H1 (cell line): ENCODE measurements at regions not wholly inside any gene's neighbourhood (a gene's known extent, or its start where the extent isn't known, plus 50 kb on each side); places are given as distances from the start of the nearest gene placed in this dataset.

Source experiments
- CTCF ChIA-PET: fragments of 300-600 bp; sonication (Branson Sonifier 250); formaldehyde crosslinking; loops from one replicate; lab custom pipeline; 2021; ENCODE audit not compliant: partially characterized antibody; lab: Charles Lee
- POLR2A ChIA-PET: fragments of 300-600 bp; sonication (Branson Sonifier 250); formaldehyde crosslinking; loops from one replicate; lab custom pipeline; 2021; ENCODE audit warnings: inconsistent platforms; ENCODE audit not compliant: partially characterized antibody; lab: Charles Lee
- DNase-seq, 2 experiments: peaks; one replicate each; pipeline versions ENCODE4 v3.0.0 to v3.0.0-alpha.2; 2010 to 2022; ENCODE audit warnings: low spot score in 2 of 2, low read depth in 1 of 2, mixed read lengths in 1 of 2
- FAIRE-seq: peaks from 2 replicates; lab custom pipeline; 2011; peaks lifted over from hg19 to GRCh38; lab: Jason Lieb, UNC
- H2AFZ ChIP-seq: 2 replicates; pipeline ENCODE4 v1.8.1; 2012; ENCODE audit warnings: low read length, inconsistent platforms
- H2AK5ac ChIP-seq: 2 replicates; pipeline ENCODE4 v1.6.1; 2013; ENCODE audit warnings: low read depth, low read length
- H2BK120ac ChIP-seq: replicated peaks from 2 replicates; pipeline ENCODE3; 2013; ENCODE audit warnings: low read depth, low read length, inconsistent platforms
- H2BK12ac ChIP-seq: 2 replicates; pipeline ENCODE4 v1.6.1; 2013; ENCODE audit warnings: low read depth, low read length
- H2BK15ac ChIP-seq: 2 replicates; pipeline ENCODE4 v1.6.1; 2013; ENCODE audit warnings: low read length
- H2BK20ac ChIP-seq: 2 replicates; pipeline ENCODE4 v1.6.1; 2013; ENCODE audit warnings: low read length
- H2BK5ac ChIP-seq: 2 replicates; pipeline ENCODE4 v1.6.1; 2013; ENCODE audit warnings: low read depth, low read length
- H3K14ac ChIP-seq: 2 replicates; pipeline ENCODE4 v1.6.1; 2013; ENCODE audit warnings: inconsistent platforms; ENCODE audit not compliant: insufficient read length
- H3K18ac ChIP-seq: 2 replicates; pipeline ENCODE4 v1.6.1; 2013; ENCODE audit warnings: low read length; ENCODE audit errors: extremely low read depth
- H3K23ac ChIP-seq: 2 replicates; pipeline ENCODE4 v1.6.1; 2013; ENCODE audit warnings: inconsistent platforms; ENCODE audit not compliant: insufficient read length
- H3K23me2 ChIP-seq: 2 replicates; pipeline ENCODE4 v1.6.1; 2013; ENCODE audit warnings: low read depth, low read length
- H3K27ac ChIP-seq: 2 replicates; pipeline ENCODE4 v1.6.1; 2011; ENCODE audit warnings: low read depth, low read length, inconsistent platforms
- H3K27me3 ChIP-seq, 4 experiments: replicated peaks in 1 of 4; 1 replicate in 1 of 4; 2 replicates in 3 of 4; pipeline versions ENCODE4 v1.6.1 to v1.8.1; 2011 to 2013; ENCODE audit warnings: low read length in 3 of 4, mild to moderate bottlenecking in 3 of 4, inconsistent platforms in 2 of 4, mixed read lengths in 2 of 4, moderate library complexity in 1 of 4; ENCODE audit not compliant: control insufficient read depth in 3 of 4, insufficient read depth in 3 of 4; ENCODE audit errors: extremely low read depth in 1 of 4
- H3K36me3 ChIP-seq, 4 experiments: 2 replicates each; pipeline versions ENCODE4 v1.6.1 to v1.8.1; 2011 to 2013; ENCODE audit warnings: mild to moderate bottlenecking in 4 of 4, low read length in 3 of 4, moderate library complexity in 2 of 4, control low read depth in 1 of 4, inconsistent platforms in 1 of 4; ENCODE audit not compliant: insufficient read depth in 4 of 4, control insufficient read depth in 2 of 4
- H3K4ac ChIP-seq: replicated peaks from 2 replicates; pipeline ENCODE3; 2013; ENCODE audit warnings: low read length, low read depth, mixed read lengths, inconsistent platforms; ENCODE audit not compliant: insufficient read length
- H3K4me1 ChIP-seq, 4 experiments: replicated peaks in 1 of 4; 1 replicate in 1 of 4; 2 replicates in 3 of 4; pipeline versions ENCODE4 v1.6.1 to v1.8.1; 2011 to 2013; ENCODE audit warnings: low read length in 3 of 4, inconsistent platforms in 2 of 4, mixed read lengths in 1 of 4; ENCODE audit not compliant: insufficient read depth in 4 of 4, control insufficient read depth in 3 of 4
- H3K4me2 ChIP-seq, 2 experiments: 2 replicates each; pipeline versions ENCODE4 v1.6.1 to v1.8.1; 2011 to 2013; ENCODE audit warnings: low read depth in 2 of 2, low read length in 2 of 2, control low read depth in 1 of 2, inconsistent platforms in 1 of 2, mild to moderate bottlenecking in 1 of 2; ENCODE audit not compliant: insufficient read depth in 1 of 2
- H3K4me3 ChIP-seq, 4 experiments: fragments of 200-600, 300-600 bp in 1 of 4; sonication (generic), shearing (Covaris generic), sonication (Bioruptor Twin) in 1 of 4; 2 replicates each; pipeline versions ENCODE4 v1.5.1 to v1.8.1; 2011 to 2016; ENCODE audit warnings: low read length in 4 of 4, low read depth in 3 of 4, control low read depth in 2 of 4, inconsistent platforms in 2 of 4, mild to moderate bottlenecking in 2 of 4, mixed read lengths in 1 of 4, moderate library complexity in 1 of 4; ENCODE audit not compliant: insufficient read depth in 2 of 4; ENCODE audit errors: extremely low read depth in 1 of 4
- H3K56ac ChIP-seq: replicated peaks from 2 replicates; pipeline ENCODE3; 2013; ENCODE audit warnings: low read depth, mild to moderate bottlenecking, mixed read lengths, low read length, inconsistent platforms; ENCODE audit not compliant: insufficient read length
- H3K79me1 ChIP-seq: 2 replicates; pipeline ENCODE4 v1.6.1; 2013; ENCODE audit warnings: low read depth, low read length, control low read depth
- H3K79me2 ChIP-seq, 2 experiments: 2 replicates each; pipeline versions ENCODE4 v1.6.1 to v1.8.1; 2012 to 2013; ENCODE audit warnings: low read length in 2 of 2, mild to moderate bottlenecking in 2 of 2, inconsistent platforms in 1 of 2; ENCODE audit not compliant: insufficient read depth in 2 of 2, control insufficient read depth in 1 of 2
- H3K9ac ChIP-seq, 4 experiments: replicated peaks in 1 of 4; 1 replicate in 1 of 4; 2 replicates in 3 of 4; pipeline versions ENCODE4 v1.6.1 to v1.8.1; 2011 to 2013; ENCODE audit warnings: low read depth in 3 of 4, low read length in 3 of 4, control low read depth in 2 of 4, mild to moderate bottlenecking in 2 of 4, moderate library complexity in 2 of 4, inconsistent platforms in 1 of 4; ENCODE audit errors: extremely low read depth in 1 of 4
- H3K9me3 ChIP-seq, 2 experiments: 2 replicates each; pipeline versions ENCODE4 v1.6.1 to v1.8.1; 2012 to 2013; ENCODE audit warnings: mild to moderate bottlenecking in 2 of 2, moderate library complexity in 2 of 2, control low read depth in 1 of 2, inconsistent platforms in 1 of 2, low read depth in 1 of 2, low read length in 1 of 2, mixed read lengths in 1 of 2; ENCODE audit not compliant: insufficient read depth in 2 of 2
- H4K20me1 ChIP-seq, 2 experiments: replicated peaks in 1 of 2; 2 replicates each; pipeline versions ENCODE3 to v1.8.1; 2011 to 2013; ENCODE audit warnings: inconsistent platforms in 2 of 2, low read length in 2 of 2, mild to moderate bottlenecking in 1 of 2; ENCODE audit not compliant: insufficient read depth in 2 of 2, control insufficient read depth in 1 of 2
- H4K5ac ChIP-seq: 2 replicates; pipeline ENCODE4 v1.6.1; 2013; ENCODE audit warnings: low read length, low read depth, mixed read lengths, inconsistent platforms; ENCODE audit not compliant: insufficient read length
- H4K8ac ChIP-seq: 2 replicates; pipeline ENCODE4 v1.8.0; 2013; ENCODE audit warnings: mild to moderate bottlenecking, moderate library complexity, low read length, inconsistent platforms; ENCODE audit not compliant: insufficient read depth; ENCODE audit errors: extremely low read depth
- H4K91ac ChIP-seq: replicated peaks from 2 replicates; pipeline ENCODE3; 2013; ENCODE audit warnings: low read length, mixed read lengths, inconsistent platforms; ENCODE audit not compliant: insufficient read length
- BCL11A ChIP-seq, 2 experiments: IDR thresholded peaks; one replicate each; pipeline ENCODE4 v1.6.1; 2011; ENCODE audit warnings: low read depth in 2 of 2, low read length in 2 of 2, mild to moderate bottlenecking in 2 of 2
- HDAC6 ChIP-seq: IDR thresholded peaks from one replicate; pipeline ENCODE4 v1.7.1; 2012; ENCODE audit warnings: low read depth, mild to moderate bottlenecking, inconsistent platforms, low read length, moderate library complexity
- KDM1A ChIP-seq: fragments of 200-600, 300-600 bp; sonication (generic); IDR thresholded peaks from 2 replicates; pipeline ENCODE4 v1.7.1; 2016; ENCODE audit warnings: mild to moderate bottlenecking, low read length, borderline replicate concordance
- KDM4A ChIP-seq: IDR thresholded peaks from one replicate; pipeline ENCODE4 v1.7.1; 2012; ENCODE audit warnings: low read depth, mild to moderate bottlenecking, moderate library complexity, low read length, inconsistent platforms; ENCODE audit not compliant: severe bottlenecking
- MAFK ChIP-seq: IDR thresholded peaks from 2 replicates; pipeline ENCODE4 v1.6.1; 2012; ENCODE audit warnings: low read depth, mild to moderate bottlenecking, improper control_type of control experiment, low read length
- NANOG ChIP-seq: IDR thresholded peaks from 2 replicates; pipeline ENCODE4 v1.6.1; 2011; ENCODE audit warnings: low read length, low read depth, mild to moderate bottlenecking, inconsistent platforms; ENCODE audit not compliant: insufficient read depth, poor library complexity, severe bottlenecking
- RAD21 ChIP-seq, 2 experiments: IDR thresholded peaks in 1 of 2; conservative IDR thresholded peaks in 1 of 2; 2 replicates each; pipeline ENCODE4 v1.6.1; 2011; ENCODE audit warnings: low read depth in 2 of 2, low read length in 2 of 2, improper control_type of control experiment in 1 of 2, inconsistent platforms in 1 of 2, mild to moderate bottlenecking in 1 of 2, moderate library complexity in 1 of 2
- RFX5 ChIP-seq: IDR thresholded peaks from 2 replicates; pipeline ENCODE4 v1.6.1; 2011; ENCODE audit warnings: low read depth, low read length, improper control_type of control experiment, borderline replicate concordance
- RNF2 ChIP-seq: fragments of 200-900, 300-1000 bp; sonication (generic); IDR thresholded peaks from 2 replicates; pipeline ENCODE4 v1.7.1; 2016; ENCODE audit warnings: borderline replicate concordance, low read depth, mild to moderate bottlenecking, antibody characterized with exemption, low read length; ENCODE audit not compliant: poor library complexity, severe bottlenecking; ENCODE audit errors: missing control alignments
- SAP30 ChIP-seq: fragments of 300-600 bp; sonication (generic); IDR thresholded peaks from 2 replicates; pipeline ENCODE4 v1.7.1; 2012; ENCODE audit warnings: low read length, moderate library complexity, mild to moderate bottlenecking, inconsistent platforms; ENCODE audit not compliant: insufficient read depth, insufficient replicate concordance
- SIN3A ChIP-seq, 2 experiments: IDR thresholded peaks in 1 of 2; conservative IDR thresholded peaks in 1 of 2; 2 replicates each; pipeline ENCODE4 v1.6.1; 2011 to 2012; ENCODE audit warnings: low read length in 2 of 2, improper control_type of control experiment in 1 of 2, low read depth in 1 of 2, mild to moderate bottlenecking in 1 of 2
- YY1 ChIP-seq: IDR thresholded peaks from 2 replicates; pipeline ENCODE4 v1.6.1; 2011; ENCODE audit warnings: low read depth, mild to moderate bottlenecking, low read length
- WGBS, 2 experiments: shearing (Covaris generic) in 1 of 2; methylation state at CpG; one replicate each; pipeline versions ENCODE4 v1.1.6 to v1.1.7; 2013 to 2015; ENCODE audit warnings: low lambda C conversion rate in 2 of 2, mixed read lengths in 2 of 2, inconsistent platforms in 1 of 2, low coverage in 1 of 2, missing lambda C conversion rate in 1 of 2; ENCODE audit not compliant: insufficient replicate concordance in 2 of 2, insufficient coverage in 1 of 2, insufficient read length in 1 of 2; ENCODE audit errors: extremely low coverage in 1 of 2, missing lambda C conversion rate in 1 of 2; 5-methylcytosine and 5-hydroxymethylcytosine counted together

DNA sequence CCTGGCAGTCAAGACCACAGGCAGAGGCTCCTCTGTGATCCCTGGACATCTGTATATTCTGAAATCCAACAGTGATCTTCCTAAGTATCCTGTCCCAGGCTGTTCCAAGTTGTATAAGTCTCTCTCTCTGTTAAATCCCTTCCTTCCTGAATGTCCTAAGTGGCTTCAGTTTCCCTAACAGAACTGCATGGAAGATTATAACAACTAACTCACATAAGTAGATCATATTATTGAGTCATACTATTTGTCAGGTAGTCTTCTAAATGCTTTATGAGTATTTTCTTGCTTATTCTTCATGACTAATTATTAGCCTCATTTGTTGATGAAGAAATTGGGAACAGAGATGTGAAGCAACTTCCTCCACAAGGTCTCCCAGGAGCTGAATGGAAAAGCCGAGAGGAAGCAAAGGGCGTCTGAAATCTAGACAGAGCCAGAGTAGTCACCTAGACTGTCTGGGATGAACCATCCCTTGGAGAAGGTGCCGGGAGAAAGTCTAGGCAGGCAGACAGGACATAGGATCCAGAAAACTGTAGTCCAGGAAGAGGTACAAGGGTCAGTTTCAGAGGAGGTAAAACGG is 93.2 kb upstream of the FAT3 start:
- 93% methylated on average over 4 of the region's 4 CpGs; no CpG with 5 or more reads in 1 of the 2 experiments for WGBS, 2 experiments
- Histone ChIP-seq H2BK5ac (no peak overlapping the region), H2BK15ac (no peak overlapping the region), H4K91ac (no peak overlapping the region), H3K56ac (no peak overlapping the region), H4K5ac (no peak overlapping the region), H4K20me1 (no peaks in the 10 kb centered on the region), H3K18ac (no peak overlapping the region), H3K4me1 (no peaks in the 10 kb centered on the region), H2BK120ac (no peak overlapping the region), H3K79me2 (no peaks in the 10 kb centered on the region), H3K36me3 (no peaks in the 10 kb centered on the region), H3K23me2 (no peaks in the 10 kb centered on the region), H3K27ac (no peak overlapping the region), H3K4me3 (no peak overlapping the region), H3K79me1 (no peaks in the 10 kb centered on the region), H3K14ac (no peak overlapping the region), H2AFZ (no peak overlapping the region), H3K4me2 (no peak overlapping the region), H3K9me3 (no peaks in the 10 kb centered on the region), H3K27me3 (peaks cover 0 to 1% (median 0%) of the 10 kb centered on the region in 4 experiments; a peak in 1 of 7 replicates), H4K8ac (no peak overlapping the region), H2BK12ac (no peak overlapping the region), H2BK20ac (no peak overlapping the region), H3K4ac (no peak overlapping the region), H3K23ac (no peak overlapping the region), H3K9ac (no peak overlapping the region), H2AK5ac (no peak overlapping the region)
- DNase-seq, result no peak
- CTCF ChIA-PET, result interaction anchor here (0.9 to 1.4 kb wide), 4 partner anchors 8 to 901 kb away, joined by 3 to 4 read pairs (median 4); no protein-coding TSS in a partner anchor
- POLR2A ChIA-PET, result no interaction called here
- no peak for FAIRE-seq
- TF ChIP-seq RNF2, result no peak
- TF ChIP-seq SAP30, result no peak
- no peak for TF ChIP-seq YY1
- TF ChIP-seq RFX5, result no peak
- TF ChIP-seq KDM4A, result no peak
- no peak for TF ChIP-seq SIN3A (conservative IDR thresholded peaks at IDR 0.05 in 1 of 2, IDR thresholded peaks at IDR 0.05 in 1 of 2; ENCODE audit: low read depth in 1 of 2, low read length in 2 of 2)
- TF ChIP-seq NANOG, result no peak
- TF ChIP-seq RAD21 (IDR thresholded peaks at IDR 0.05 in 1 of 2, conservative IDR thresholded peaks at IDR 0.05 in 1 of 2; ENCODE audit: low read depth in 2 of 2, low read length in 2 of 2), result no peak
- TF ChIP-seq BCL11A (IDR thresholded peaks at IDR 0.05; ENCODE audit: low read depth in 2 of 2, low read length in 2 of 2), result no peak
- no peak for TF ChIP-seq MAFK
- TF ChIP-seq KDM1A, result no peak
- TF ChIP-seq HDAC6, result no peak
